Thoracic aorta (tissue), 2 donors: ENCODE measurements at regions not wholly inside any gene's neighbourhood (a gene's known extent, or its start where the extent isn't known, plus 50 kb on each side); places are given as distances from the start of the nearest gene placed in this dataset.
A peak's percentile ranks its signal among the peaks of the same experiment; 100 is the strongest.

ENCODE experiments used
- ATAC-seq: fragments of 150-250 bp; one replicate; pipeline ENCODE4 v1.8.0; 2017; ENCODE audit warnings: low read depth; ENCODE audit not compliant: insufficient number of reproducible peaks, low FRiP score
- DNase-seq: peaks from one replicate; pipeline ENCODE4 v3.0.0-alpha.2; 2020; ENCODE audit warnings: low spot score
- H3K27ac ChIP-seq, 2 donors: fragments of 200-600 bp; sonication (generic); 1 replicate in 1 of 2; 2 replicates in 1 of 2; pipeline ENCODE4 v1.5.1; 2016; ENCODE audit warnings: mild to moderate bottlenecking in 2 of 2, moderate library complexity in 2 of 2
- H3K27me3 ChIP-seq: fragments of 200-600 bp; sonication (generic); replicated peaks from 2 replicates; pipeline ENCODE4 v1.6.0; 2016; ENCODE audit warnings: mild to moderate bottlenecking; ENCODE audit not compliant: insufficient read depth
- H3K36me3 ChIP-seq: fragments of 200-600 bp; sonication (generic); one replicate; pipeline ENCODE4 v1.5.1; 2016
- H3K4me1 ChIP-seq, 2 donors: fragments of 200-600 bp; sonication (generic); 1 replicate in 1 of 2; 2 replicates in 1 of 2; pipeline versions ENCODE4 v1.5.1 to v1.6.0; 2016; ENCODE audit warnings: low read depth in 2 of 2, mild to moderate bottlenecking in 1 of 2; ENCODE audit not compliant: control insufficient read depth in 1 of 2
- H3K4me3 ChIP-seq: fragments of 200-600 bp; sonication (generic); 2 replicates; pipeline ENCODE4 v1.5.1; 2016; ENCODE audit warnings: mild to moderate bottlenecking
- H3K9me3 ChIP-seq: fragments of 200-600 bp; sonication (generic); 2 replicates; pipeline ENCODE4 v1.5.1; 2016
- TF ChIP-seq, protein P1 (sequence below): fragments of 200-600 bp; sonication (generic); IDR thresholded peaks from one replicate; pipeline ENCODE4 v1.5.1; 2019; ENCODE audit warnings: antibody characterized with exemption

DNA sequence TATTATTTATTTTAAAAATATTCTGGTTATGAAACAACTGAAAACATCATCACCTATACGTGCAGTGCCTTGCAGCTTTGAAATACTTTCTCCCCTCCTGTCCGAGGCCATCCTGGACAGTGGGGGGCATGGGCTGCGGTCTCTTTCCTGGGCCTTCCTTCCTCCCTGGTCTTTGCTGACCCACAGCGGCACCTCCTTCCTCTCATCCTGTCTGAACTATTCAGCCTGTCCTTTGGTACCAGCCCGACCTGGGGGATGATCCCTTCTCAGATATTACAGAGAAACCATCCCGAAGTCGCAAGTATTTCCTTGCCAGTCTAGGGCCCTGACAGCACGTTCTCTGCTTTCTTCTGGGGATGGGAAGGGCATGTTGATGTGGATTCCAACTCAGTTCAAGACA, 736.6 kb upstream of the HS6ST1 start:
- H3K9me3 ChIP-seq, result no peaks in the 10 kb centered on the region
- ATAC-seq, result no peak
- peaks cover 0 to 20% of the 10 kb centered on the region in 2 donors for H3K4me1 ChIP-seq
- no peak overlapping the region for H3K4me3 ChIP-seq
- no peaks in the 10 kb centered on the region for H3K36me3 ChIP-seq
- H3K27ac ChIP-seq, result no peak overlapping the region
- no peak for DNase-seq
- TF ChIP-seq, protein P1, sequence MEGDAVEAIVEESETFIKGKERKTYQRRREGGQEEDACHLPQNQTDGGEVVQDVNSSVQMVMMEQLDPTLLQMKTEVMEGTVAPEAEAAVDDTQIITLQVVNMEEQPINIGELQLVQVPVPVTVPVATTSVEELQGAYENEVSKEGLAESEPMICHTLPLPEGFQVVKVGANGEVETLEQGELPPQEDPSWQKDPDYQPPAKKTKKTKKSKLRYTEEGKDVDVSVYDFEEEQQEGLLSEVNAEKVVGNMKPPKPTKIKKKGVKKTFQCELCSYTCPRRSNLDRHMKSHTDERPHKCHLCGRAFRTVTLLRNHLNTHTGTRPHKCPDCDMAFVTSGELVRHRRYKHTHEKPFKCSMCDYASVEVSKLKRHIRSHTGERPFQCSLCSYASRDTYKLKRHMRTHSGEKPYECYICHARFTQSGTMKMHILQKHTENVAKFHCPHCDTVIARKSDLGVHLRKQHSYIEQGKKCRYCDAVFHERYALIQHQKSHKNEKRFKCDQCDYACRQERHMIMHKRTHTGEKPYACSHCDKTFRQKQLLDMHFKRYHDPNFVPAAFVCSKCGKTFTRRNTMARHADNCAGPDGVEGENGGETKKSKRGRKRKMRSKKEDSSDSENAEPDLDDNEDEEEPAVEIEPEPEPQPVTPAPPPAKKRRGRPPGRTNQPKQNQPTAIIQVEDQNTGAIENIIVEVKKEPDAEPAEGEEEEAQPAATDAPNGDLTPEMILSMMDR, result no peak
- no peaks in the 10 kb centered on the region for H3K27me3 ChIP-seq

- no peak overlapping the region for H3K27ac ChIP-seq
- H3K36me3 ChIP-seq, result no peaks in the 10 kb centered on the region
- H3K9me3 ChIP-seq, result no peaks in the 10 kb centered on the region
- ATAC-seq (no peak), DNase-seq (no peak)
- TF ChIP-seq, protein P1, result no peak
- peaks cover 0 to 20% of the 10 kb centered on the region in 2 donors for H3K4me1 ChIP-seq
- H3K4me3 ChIP-seq, result no peak overlapping the region
- no peaks in the 10 kb centered on the region for H3K27me3 ChIP-seq
Measured at GRCh38 chr2:129055824-129056223, 737.2 kb upstream of the HS6ST1 start.

- H3K27ac ChIP-seq, result no peak overlapping the region
- TF ChIP-seq, protein P1, result no peak
- DNase-seq, result no peak
- no peak for ATAC-seq
- peaks cover 0 to 24% of the 10 kb centered on the region in 2 donors for H3K4me1 ChIP-seq
- H3K9me3 ChIP-seq, result no peaks in the 10 kb centered on the region
- H3K27me3 ChIP-seq, result no peaks in the 10 kb centered on the region
- H3K36me3 ChIP-seq, result no peaks in the 10 kb centered on the region
- H3K4me3 ChIP-seq, result no peak overlapping the region
Measured at GRCh38 chr2:129056309-129056958, 737.8 kb upstream of the HS6ST1 start.

- H3K27me3 ChIP-seq, result no peaks in the 10 kb centered on the region
- no peaks in the 10 kb centered on the region for H3K36me3 ChIP-seq
- H3K4me1 ChIP-seq, result peaks cover 0 to 29% of the 10 kb centered on the region in 2 donors
- no peaks in the 10 kb centered on the region for H3K9me3 ChIP-seq
- DNase-seq (no peak), ATAC-seq (no peak)
- no peak overlapping the region for H3K4me3 ChIP-seq
- no peak overlapping the region for H3K27ac ChIP-seq
- TF ChIP-seq, protein P1, result no peak
Measured at GRCh38 chr2:129056959-129057317, 738.3 kb upstream of the HS6ST1 start.

GRCh38 chr2:129058981-129059380, 740.3 kb upstream of the HS6ST1 start:
- Histone ChIP-seq H3K4me3 (no peak overlapping the region), H3K36me3 (no peaks in the 10 kb centered on the region), H3K27ac (peak overlapping the region; percentile 37 to 77), H3K4me1 (peaks cover 0 to 39% of the 10 kb centered on the region in 2 donors), H3K27me3 (no peaks in the 10 kb centered on the region), H3K9me3 (no peaks in the 10 kb centered on the region)
- ATAC-seq (no peak), DNase-seq (no peak)
- TF ChIP-seq, protein P1, result no peak
